CD4-positive, CD25-positive, alpha-beta regulatory T cell (primary cell): ENCODE measurements at regions not wholly inside any gene's neighbourhood (a gene's known extent, or its start where the extent isn't known, plus 50 kb on each side); places are given as distances from the start of the nearest gene placed in this dataset.

Experiments used
- ATAC-seq, 2 donors: fragments of 150-1000 bp; cut with Tn5 transposase; one replicate each; pipeline ENCODE4 v1.10.0; 2021; ENCODE audit warnings: low read depth in 2 of 2, moderate number of reproducible peaks in 2 of 2, moderate library complexity in 1 of 2
- DNase-seq, 3 donors: peaks; one replicate each; pipeline versions ENCODE4 v3.0.0 to v3.0.0-alpha.2; 2012 to 2022; ENCODE audit warnings: mixed read lengths in 1 of 3
- H3K27ac ChIP-seq: one replicate; pipeline ENCODE4 v1.7.0; 2013; ENCODE audit warnings: mild to moderate bottlenecking, low read length; ENCODE audit not compliant: insufficient read depth, poor library complexity, severe bottlenecking
- H3K27me3 ChIP-seq: one replicate; pipeline ENCODE4 v1.7.0; 2013; ENCODE audit warnings: low read length; ENCODE audit not compliant: control insufficient read depth, insufficient read depth
- H3K36me3 ChIP-seq: one replicate; pipeline ENCODE4 v1.7.0; 2013; ENCODE audit warnings: mild to moderate bottlenecking, low read length, moderate library complexity; ENCODE audit not compliant: control insufficient read depth, insufficient read depth
- H3K4me1 ChIP-seq: 2 replicates; pipeline ENCODE4 v1.7.0; 2013; ENCODE audit warnings: mild to moderate bottlenecking, low read length; ENCODE audit not compliant: insufficient read depth, control insufficient read depth, poor library complexity, severe bottlenecking
- H3K4me3 ChIP-seq: one replicate; pipeline ENCODE4 v1.7.0; 2013; ENCODE audit warnings: low read depth, mild to moderate bottlenecking, low read length, moderate library complexity
- H3K9me3 ChIP-seq, 2 experiments: 1 replicate in 1 of 2; 2 replicates in 1 of 2; pipeline ENCODE4 v1.7.0; 2013; ENCODE audit warnings: low read length in 2 of 2, mild to moderate bottlenecking in 1 of 2, moderate library complexity in 1 of 2; ENCODE audit not compliant: control insufficient read depth in 2 of 2
- H3K27ac Mint-ChIP-seq, 3 donors: one replicate each; pipeline ENCODE4 v1.8.0; 2020 to 2022; ENCODE audit warnings: mild to moderate bottlenecking in 3 of 3, mixed read lengths in 3 of 3, moderate library complexity in 2 of 3
- H3K27me3 Mint-ChIP-seq: one replicate; pipeline ENCODE4 v1.8.0; 2022; ENCODE audit warnings: mild to moderate bottlenecking, mixed read lengths
- H3K36me3 Mint-ChIP-seq: one replicate; pipeline ENCODE4 v1.8.0; 2020; ENCODE audit warnings: mixed read lengths
- H3K4me1 Mint-ChIP-seq, 4 donors: one replicate each; pipeline ENCODE4 v1.8.0; 2020 to 2022; ENCODE audit warnings: mixed read lengths in 4 of 4, mild to moderate bottlenecking in 1 of 4
- H3K4me3 Mint-ChIP-seq, 4 donors: one replicate each; pipeline ENCODE4 v1.8.0; 2020 to 2022; ENCODE audit warnings: mild to moderate bottlenecking in 4 of 4, mixed read lengths in 4 of 4, moderate library complexity in 3 of 4
- H3K9me3 Mint-ChIP-seq, 7 donors: one replicate each; pipeline ENCODE4 v1.8.0; 2020 to 2022; ENCODE audit warnings: mixed read lengths in 7 of 7, mild to moderate bottlenecking in 3 of 7, moderate library complexity in 2 of 7

DNA sequence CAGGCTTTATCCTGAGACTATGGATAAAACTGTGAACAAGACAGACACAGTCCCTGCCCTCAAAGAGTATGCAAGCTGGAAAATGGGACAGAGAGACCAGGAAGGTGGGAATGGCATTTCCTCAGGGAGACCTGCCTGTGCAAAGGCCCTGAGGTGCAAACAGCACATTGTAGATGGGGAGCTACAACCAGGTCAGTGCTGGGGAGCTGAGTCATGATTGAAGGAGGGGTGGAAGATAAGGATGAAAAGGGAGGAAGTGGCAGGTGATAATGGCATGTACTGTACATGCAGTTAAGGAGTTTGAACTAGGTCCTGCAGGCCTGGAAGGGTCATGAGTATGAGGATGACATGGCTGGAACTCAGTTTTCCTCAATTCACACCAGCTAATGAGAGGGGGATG lies 75.5 kb upstream of the BOD1 start:
- no peak for ATAC-seq
- Histone ChIP-seq H3K27me3 (no peaks in the 10 kb centered on the region), H3K4me3 (no peak overlapping the region), H3K27ac (no peak overlapping the region), H3K9me3 (no peaks in the 10 kb centered on the region), H3K4me1 (peaks cover 16% of the 10 kb centered on the region), H3K36me3 (no peaks in the 10 kb centered on the region)
- Mint-ChIP-seq H3K27me3 (no peaks in the 10 kb centered on the region), H3K4me3 (no peak overlapping the region), H3K36me3 (no peaks in the 10 kb centered on the region), H3K4me1 (peaks cover 0 to 16% (median 3%) of the 10 kb centered on the region in 4 donors), H3K9me3 (peaks cover 0 to 2% (median 0%) of the 10 kb centered on the region in 7 donors), H3K27ac (peak overlapping the region; percentile 27 to 91 (median 62))
- DNase-seq, result no peak

DNA sequence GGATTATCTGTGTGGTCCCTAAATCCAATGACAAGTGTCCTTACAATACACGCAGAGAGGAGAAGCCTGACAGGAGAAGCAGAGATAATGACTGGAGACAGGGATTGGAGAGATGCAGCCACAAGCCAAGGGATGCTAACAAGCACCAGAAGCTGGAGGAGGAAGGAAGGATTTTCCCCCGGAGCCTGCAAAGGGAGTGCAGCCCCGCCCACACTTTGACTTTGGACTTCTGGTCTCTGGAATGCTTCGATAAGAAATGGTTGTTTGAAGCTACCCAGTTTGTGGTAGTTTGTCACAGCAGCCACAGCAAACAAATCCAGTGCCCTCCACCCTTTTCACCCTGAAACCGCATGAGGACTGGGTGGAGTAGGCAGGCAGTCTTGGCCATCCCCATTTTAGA lies 77.2 kb upstream of the BOD1 start:
- H3K36me3 ChIP-seq, result no peaks in the 10 kb centered on the region
- no peaks in the 10 kb centered on the region for H3K9me3 ChIP-seq

DNA sequence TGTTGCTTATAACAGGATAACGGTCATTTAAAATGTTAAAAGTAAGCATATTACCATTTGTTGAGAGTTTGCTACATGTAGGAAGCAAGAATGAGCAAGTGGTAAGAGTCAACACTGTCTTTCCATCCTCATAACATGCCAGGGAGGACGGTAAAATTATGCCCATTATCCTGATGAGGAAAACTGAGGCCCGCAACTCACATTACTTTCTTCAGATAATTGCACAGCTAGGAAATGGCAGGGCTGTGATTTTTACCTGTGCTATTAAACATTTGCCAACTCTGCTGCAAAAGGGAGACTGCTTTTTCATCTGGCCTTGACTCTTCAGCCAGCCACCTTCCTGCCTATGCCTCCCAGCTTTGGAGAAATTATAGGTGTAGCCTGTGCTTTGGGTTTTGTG lies 79.8 kb upstream of the BOD1 start:
- no peaks in the 10 kb centered on the region for H3K27me3 ChIP-seq
- H3K4me1 Mint-ChIP-seq, result peaks cover 5 to 21% (median 11%) of the 10 kb centered on the region in 4 donors
- no peak overlapping the region for H3K27ac Mint-ChIP-seq
- peaks cover 5% of the 10 kb centered on the region for H3K27me3 Mint-ChIP-seq
- H3K36me3 Mint-ChIP-seq, result no peaks in the 10 kb centered on the region
- ATAC-seq (no peak), DNase-seq (no peak)
- no peaks in the 10 kb centered on the region for H3K9me3 ChIP-seq
- no peaks in the 10 kb centered on the region for H3K9me3 Mint-ChIP-seq
- peaks cover 11% of the 10 kb centered on the region for H3K4me1 ChIP-seq
- no peaks in the 10 kb centered on the region for H3K36me3 ChIP-seq
- no peak overlapping the region for H3K27ac ChIP-seq
- H3K4me3 Mint-ChIP-seq, result peak overlapping the region in 1 of 4 donors; percentile 35
- no peak overlapping the region for H3K4me3 ChIP-seq

More for the DNA sequence above, 77.2 kb upstream of the BOD1 start:
- H3K27ac Mint-ChIP-seq, result no peak overlapping the region
- H3K4me3 Mint-ChIP-seq, result no peak overlapping the region
- Histone ChIP-seq H3K27me3 (no peaks in the 10 kb centered on the region), H3K4me1 (peaks cover 27% of the 10 kb centered on the region), H3K27ac (no peak overlapping the region), H3K4me3 (no peak overlapping the region)
- H3K9me3 Mint-ChIP-seq, result no peaks in the 10 kb centered on the region
- peaks cover 5 to 27% (median 10%) of the 10 kb centered on the region in 4 donors for H3K4me1 Mint-ChIP-seq
- H3K36me3 Mint-ChIP-seq, result no peaks in the 10 kb centered on the region
- peaks cover 5% of the 10 kb centered on the region for H3K27me3 Mint-ChIP-seq
- DNase-seq (no peak), ATAC-seq (no peak)

DNA sequence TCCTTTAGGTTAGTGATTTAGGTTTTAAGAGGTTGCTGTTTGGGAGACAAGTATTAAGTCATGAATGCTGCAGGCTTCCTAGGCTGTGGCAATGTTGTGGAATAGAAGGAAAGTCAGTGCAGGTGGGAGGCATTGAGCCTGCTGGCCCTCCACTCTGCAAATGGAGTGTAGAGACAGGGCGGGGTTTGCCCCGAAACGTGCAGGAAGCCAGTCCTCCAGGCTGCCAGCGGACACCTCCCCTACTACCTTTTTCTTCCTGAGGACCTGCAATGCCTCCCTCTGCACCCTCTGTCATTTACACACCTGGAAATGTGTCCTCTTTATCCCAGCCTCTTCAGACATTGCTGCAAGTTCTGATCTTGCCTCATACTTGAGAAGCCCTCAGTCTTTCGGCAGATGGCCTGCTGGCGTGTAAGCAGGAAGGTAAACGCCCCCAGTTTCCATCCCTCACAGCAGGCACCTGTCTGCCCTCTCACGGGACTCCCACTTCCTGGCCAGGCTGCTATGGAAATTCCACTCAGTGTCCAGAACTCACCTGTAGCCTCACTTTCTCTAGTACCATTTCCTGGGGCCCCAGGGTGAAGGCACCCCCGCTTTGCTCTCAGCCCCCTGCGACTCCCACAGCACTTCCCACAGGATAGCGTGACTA lies 81.6 kb upstream of the BOD1 start:
- ATAC-seq, result no peak
- H3K27me3 ChIP-seq, result no peaks in the 10 kb centered on the region
- peak overlapping the region; percentile 22 to 94 (median 82) for H3K27ac Mint-ChIP-seq

DNA sequence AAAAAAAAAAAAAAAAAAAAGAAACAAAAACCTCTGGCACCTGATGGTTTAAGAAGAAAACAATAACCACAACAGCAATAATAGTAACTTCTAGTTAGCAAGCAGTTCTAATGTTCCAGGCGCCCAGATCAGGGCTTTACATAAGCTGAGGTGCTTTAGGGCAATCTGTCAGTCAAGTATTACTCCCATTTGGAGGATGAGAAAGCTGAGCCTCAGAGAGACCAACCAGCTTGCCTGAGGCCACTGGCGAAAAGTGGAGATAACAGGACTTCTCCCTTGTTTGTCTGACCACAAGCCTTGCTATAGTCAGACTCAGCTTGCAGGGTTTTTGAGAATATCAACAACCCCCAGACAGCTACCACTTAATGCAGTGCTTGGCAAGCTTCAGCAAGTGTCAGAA lies 83.5 kb upstream of the BOD1 start:
- Mint-ChIP-seq H3K4me3 (no peak overlapping the region), H3K9me3 (no peaks in the 10 kb centered on the region)
- H3K9me3 ChIP-seq, result no peaks in the 10 kb centered on the region

More for the DNA sequence above, 81.6 kb upstream of the BOD1 start:
- H3K36me3 ChIP-seq, result no peaks in the 10 kb centered on the region
- Mint-ChIP-seq H3K9me3 (no peaks in the 10 kb centered on the region), H3K4me1 (peaks cover 5 to 21% (median 11%) of the 10 kb centered on the region in 4 donors), H3K27me3 (peaks cover 5% of the 10 kb centered on the region), H3K36me3 (no peaks in the 10 kb centered on the region), H3K4me3 (peak overlapping the region in 2 of 4 donors; percentile 52 to 67)
- no peak overlapping the region for H3K27ac ChIP-seq
- H3K9me3 ChIP-seq, result no peaks in the 10 kb centered on the region
- H3K4me1 ChIP-seq, result peaks cover 11% of the 10 kb centered on the region
- peak in 1 of 3 donors; percentile 9 for DNase-seq
- peak overlapping the region; percentile 34 for H3K4me3 ChIP-seq

DNA sequence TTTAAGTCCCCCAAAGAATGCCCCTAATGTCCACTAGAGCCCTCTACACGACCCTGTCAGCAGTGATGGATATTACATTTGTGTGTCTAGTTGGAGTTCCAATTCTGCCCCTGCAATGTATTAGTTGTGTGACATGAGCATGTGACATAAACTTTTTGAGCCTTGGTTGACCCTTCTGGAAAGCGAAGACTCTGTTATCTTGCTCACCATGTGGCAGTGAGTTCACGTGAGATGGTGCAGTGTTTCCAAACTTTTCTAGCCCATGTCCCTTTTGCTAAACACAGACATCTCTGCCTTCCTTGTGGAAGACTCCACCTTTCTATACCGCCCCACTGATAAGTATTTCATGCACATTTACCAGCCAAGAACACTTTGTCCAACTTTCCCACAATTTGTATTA lies 87.0 kb upstream of the BOD1 start:
- Histone ChIP-seq H3K4me3 (no peak overlapping the region), H3K27ac (no peak overlapping the region), H3K9me3 (no peaks in the 10 kb centered on the region), H3K36me3 (no peaks in the 10 kb centered on the region), H3K4me1 (peaks cover under 1% of the 10 kb centered on the region), H3K27me3 (no peaks in the 10 kb centered on the region)
- Mint-ChIP-seq H3K4me3 (no peak overlapping the region), H3K9me3 (no peaks in the 10 kb centered on the region), H3K4me1 (peaks cover 0 to 8% (median 3%) of the 10 kb centered on the region in 4 donors), H3K27me3 (no peaks in the 10 kb centered on the region), H3K27ac (peak overlapping the region in 1 of 3 donors; percentile 20), H3K36me3 (no peaks in the 10 kb centered on the region)
- no peak for ATAC-seq
- DNase-seq, result no peak

More for the DNA sequence above, 83.5 kb upstream of the BOD1 start:
- Histone ChIP-seq H3K4me1 (peaks cover 11% of the 10 kb centered on the region), H3K27me3 (no peaks in the 10 kb centered on the region), H3K4me3 (no peak overlapping the region), H3K36me3 (no peaks in the 10 kb centered on the region), H3K27ac (no peak overlapping the region)
- Mint-ChIP-seq H3K27me3 (peaks cover 5% of the 10 kb centered on the region), H3K4me1 (peaks cover 5 to 21% (median 11%) of the 10 kb centered on the region in 4 donors), H3K27ac (no peak overlapping the region), H3K36me3 (no peaks in the 10 kb centered on the region)
- ATAC-seq (no peak), DNase-seq (no peak)

DNA sequence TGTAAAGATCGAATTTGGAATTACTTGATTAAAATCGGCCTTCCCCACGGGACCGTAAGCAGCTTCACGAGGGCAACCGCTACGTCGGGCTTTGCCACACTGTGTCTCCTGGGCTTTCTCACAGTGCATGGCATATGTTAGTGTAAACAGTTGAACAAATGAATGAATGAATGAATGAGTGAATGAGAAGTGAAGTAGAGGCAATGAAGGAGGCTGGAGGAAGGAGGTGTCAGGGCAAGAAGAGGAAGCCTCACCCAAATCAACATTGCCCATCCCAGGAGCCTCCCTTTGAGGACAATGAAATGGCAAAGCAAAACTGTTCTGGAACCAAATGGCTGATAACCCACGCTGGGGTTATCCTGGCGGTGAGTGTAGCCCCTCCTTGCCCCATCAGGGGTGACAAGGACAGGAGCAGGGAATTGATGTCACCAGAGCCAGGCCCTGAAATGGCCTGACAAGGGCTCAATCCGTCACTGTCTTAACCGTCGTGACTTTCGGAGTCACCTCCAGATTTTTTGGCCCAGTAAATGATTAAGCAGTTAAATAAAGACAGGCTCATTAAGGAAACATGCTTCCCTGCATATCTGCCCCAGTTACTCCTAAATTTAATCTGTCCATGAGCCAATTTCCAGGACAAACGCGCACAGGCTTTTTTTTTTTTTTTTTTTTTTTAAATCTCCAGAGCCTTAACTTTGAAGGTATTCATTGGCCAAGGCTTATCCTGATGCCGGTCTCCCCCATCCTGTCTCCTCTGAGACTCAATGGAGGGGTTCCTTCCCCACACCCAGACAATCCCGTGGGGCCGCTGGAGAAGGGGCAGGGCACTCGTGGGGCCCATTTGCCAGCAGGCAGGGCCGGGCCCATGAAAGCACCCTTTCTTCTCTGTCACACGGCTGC lies 88.4 kb upstream of the BOD1 start:
- Histone ChIP-seq H3K9me3 (no peaks in the 10 kb centered on the region), H3K4me1 (no peaks in the 10 kb centered on the region), H3K27me3 (no peaks in the 10 kb centered on the region), H3K27ac (no peak overlapping the region), H3K36me3 (no peaks in the 10 kb centered on the region), H3K4me3 (no peak overlapping the region)
- ATAC-seq (no peak), DNase-seq (no peak)
- Mint-ChIP-seq H3K36me3 (no peaks in the 10 kb centered on the region), H3K27ac (no peak overlapping the region), H3K4me1 (no peaks in the 10 kb centered on the region), H3K27me3 (no peaks in the 10 kb centered on the region), H3K4me3 (no peak overlapping the region), H3K9me3 (no peaks in the 10 kb centered on the region)
